ENCODE measurements at regions not wholly inside any gene's neighbourhood (a gene's known extent, or its start where the extent isn't known, plus 50 kb on each side); places are given as distances from the start of the nearest gene placed in this dataset.

- Histone ChIP-seq H3K4me3 (no peak overlapping the region), H3K4me1 (no peaks in the 10 kb centered on the region), H3K27me3 (no peaks in the 10 kb centered on the region), H3K27ac (no peak overlapping the region), H3K36me3 (ENCODE audit: low read depth, missing control alignments) (no peaks in the 10 kb centered on the region), H3K9me3 (no peaks in the 10 kb centered on the region)
- WGBS, 2 donors = 79 to 87% methylated on average over 7 to 9 of the region's 9 CpGs
- intact Hi-C loops (cut with DNase I; ENCODE audit: low total_unique reads) = no loop called here
- DNase-seq = no peak
- no peak for TF ChIP-seq POLR2A (IDR thresholded peaks at IDR 0.05)
- TF ChIP-seq CTCF (IDR thresholded peaks at IDR 0.05) = no peak
Measured at GRCh38 chr10:78544423-78545090, 510.9 kb downstream of the RPS24 start.

- Histone ChIP-seq H3K4me1 (no peaks in the 10 kb centered on the region), H3K27ac (no peak overlapping the region), H3K36me3 (ENCODE audit: low read depth, missing control alignments) (no peaks in the 10 kb centered on the region), H3K4me3 (no peak overlapping the region), H3K9me3 (no peaks in the 10 kb centered on the region), H3K27me3 (no peaks in the 10 kb centered on the region)
- TF ChIP-seq CTCF (IDR thresholded peaks at IDR 0.05) (no peak), POLR2A (IDR thresholded peaks at IDR 0.05) (no peak)
- DNase-seq = no peak
- WGBS, 2 donors = 71 to 84% methylated on average over 3 of the region's 3 CpGs
- intact Hi-C loops (cut with DNase I; ENCODE audit: low total_unique reads) = no loop called here
Measured at GRCh38 chr10:78545756-78546155, 512.1 kb downstream of the RPS24 start.

- intact Hi-C loops (cut with DNase I; ENCODE audit: low total_unique reads) = no loop called here
- TF ChIP-seq POLR2A (IDR thresholded peaks at IDR 0.05) (no peak), CTCF (IDR thresholded peaks at IDR 0.05) (no peak)
- Histone ChIP-seq H3K27ac (no peak overlapping the region), H3K9me3 (no peaks in the 10 kb centered on the region), H3K36me3 (ENCODE audit: low read depth, missing control alignments) (no peaks in the 10 kb centered on the region), H3K27me3 (no peaks in the 10 kb centered on the region), H3K4me3 (no peak overlapping the region), H3K4me1 (peaks cover 11% of the 10 kb centered on the region)
- 89 to 90% methylated on average over 6 of the region's 6 CpGs for WGBS, 2 donors
- DNase-seq = no peak
Measured at GRCh38 chr10:78547397-78547796, 513.7 kb downstream of the RPS24 start.

GRCh38 chr10:78547905-78548304 lies 514.2 kb downstream of the RPS24 start:
- no peak for TF ChIP-seq POLR2A (IDR thresholded peaks at IDR 0.05)
- TF ChIP-seq CTCF (IDR thresholded peaks at IDR 0.05) = no peak
- peaks cover 16% of the 10 kb centered on the region for H3K4me1 ChIP-seq
- no peak for DNase-seq
- H3K9me3 ChIP-seq = no peaks in the 10 kb centered on the region
- no peak overlapping the region for H3K27ac ChIP-seq
- no peak overlapping the region for H3K4me3 ChIP-seq
- H3K27me3 ChIP-seq = no peaks in the 10 kb centered on the region
- intact Hi-C loops (cut with DNase I; ENCODE audit: low total_unique reads) = no loop called here
- no peaks in the 10 kb centered on the region for H3K36me3 ChIP-seq (ENCODE audit: low read depth, missing control alignments)

GRCh38 chr10:78548369-78548768 lies 514.7 kb downstream of the RPS24 start:
- intact Hi-C loops (cut with DNase I; ENCODE audit: low total_unique reads) = no loop called here
- H3K27ac ChIP-seq = no peak overlapping the region
- WGBS, 2 donors = 80 to 84% methylated on average over 3 of the region's 3 CpGs
- no peaks in the 10 kb centered on the region for H3K27me3 ChIP-seq
- no peaks in the 10 kb centered on the region for H3K9me3 ChIP-seq
- no peak overlapping the region for H3K4me3 ChIP-seq
- DNase-seq = no peak
- peaks cover 18% of the 10 kb centered on the region for H3K4me1 ChIP-seq
- TF ChIP-seq POLR2A (IDR thresholded peaks at IDR 0.05) = no peak
- TF ChIP-seq CTCF (IDR thresholded peaks at IDR 0.05) = no peak
- H3K36me3 ChIP-seq (ENCODE audit: low read depth, missing control alignments) = no peaks in the 10 kb centered on the region

All from testis (tissue), 2 donors.